ENCODE measurements at regions not wholly inside any gene's neighbourhood (a gene's known extent, or its start where the extent isn't known, plus 50 kb on each side); places are given as distances from the start of the nearest gene placed in this dataset.

GRCh38 chr16:52925143-52925542 lies 127.6 kb downstream of the CHD9NB start:
- TF ChIP-seq REST (IDR thresholded peaks at IDR 0.05; ENCODE audit: insufficient read depth in 1 of 2, low read depth in 2 of 2, low read length in 2 of 2) = no peak
- TF ChIP-seq POLR2AphosphoS5 (IDR thresholded peaks at IDR 0.05; ENCODE audit: low read depth, low read length) = no peak
- TF ChIP-seq TAF1 (IDR thresholded peaks at IDR 0.05; ENCODE audit: borderline replicate concordance, insufficient read depth, low read length) = no peak
